Liver (tissue), 3 donors: ENCODE measurements at regions not wholly inside any gene's neighbourhood (a gene's known extent, or its start where the extent isn't known, plus 50 kb on each side); places are given as distances from the start of the nearest gene placed in this dataset.

ENCODE experiments used
- CTCF ChIP-seq: fragments of 150-350 bp; IDR thresholded peaks from 2 replicates; pipeline ENCODE4 v1.5.1; 2017; ENCODE audit warnings: improper control_type of control experiment, low read depth, low read length; ENCODE audit not compliant: missing input control
- GABPA ChIP-seq, 2 donors: IDR thresholded peaks in 1 of 2; conservative IDR thresholded peaks in 1 of 2; 2 replicates each; pipeline ENCODE4 v1.6.1; 2016; ENCODE audit warnings: antibody characterized with exemption in 2 of 2, mild to moderate bottlenecking in 1 of 2, moderate library complexity in 1 of 2
- HNF4G ChIP-seq: IDR thresholded peaks from 2 replicates; pipeline ENCODE4 v1.6.1; 2016; ENCODE audit warnings: antibody characterized with exemption
- JUND ChIP-seq, 2 donors: IDR thresholded peaks; 2 replicates each; pipeline ENCODE4 v1.6.1; 2016; ENCODE audit warnings: antibody characterized with exemption in 2 of 2
- NR2F2 ChIP-seq: IDR thresholded peaks from 2 replicates; pipeline ENCODE4 v1.6.1; 2016; ENCODE audit warnings: antibody characterized with exemption
- REST ChIP-seq: IDR thresholded peaks from 2 replicates; pipeline ENCODE4 v1.6.1; 2016; ENCODE audit warnings: antibody characterized with exemption, mild to moderate bottlenecking
- TAF1 ChIP-seq: conservative IDR thresholded peaks from 2 replicates; pipeline ENCODE4 v1.6.1; 2016; ENCODE audit warnings: antibody characterized with exemption, mild to moderate bottlenecking
- TF ChIP-seq, protein P1 (sequence below): IDR thresholded peaks from 2 replicates; pipeline ENCODE4 v1.6.1; 2016; ENCODE audit warnings: antibody characterized with exemption
- donor health status: healthy.
- donor health status: healthy.

DNA sequence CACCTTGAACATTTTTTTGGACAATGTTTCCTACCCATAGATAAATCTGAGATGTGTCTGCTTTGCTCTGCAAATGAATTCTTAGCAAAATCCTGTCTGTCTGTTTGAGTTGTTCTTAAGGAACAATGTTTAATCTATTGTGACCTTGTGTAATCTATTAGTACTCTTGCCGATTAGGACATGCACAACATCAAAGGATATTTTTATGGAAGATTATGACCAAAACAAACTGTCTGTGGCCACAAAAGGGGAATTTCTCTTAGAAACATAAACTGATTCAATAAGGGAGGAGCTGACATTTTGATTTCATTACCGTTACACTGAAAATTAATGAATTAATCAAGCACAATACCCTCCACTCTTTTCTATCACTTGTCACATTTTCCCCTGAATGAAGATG, 323.0 kb upstream of the PRR16 start:
- TF ChIP-seq CTCF = no peak
- no peak for TF ChIP-seq TAF1
- TF ChIP-seq NR2F2 = no peak
- TF ChIP-seq REST = no peak
- no peak for TF ChIP-seq HNF4G
- TF ChIP-seq JUND (IDR thresholded peaks at IDR 0.05) = no peak
- no peak for TF ChIP-seq GABPA (IDR thresholded peaks at IDR 0.05 in 1 of 2, conservative IDR thresholded peaks at IDR 0.05 in 1 of 2)
- TF ChIP-seq, protein P1, sequence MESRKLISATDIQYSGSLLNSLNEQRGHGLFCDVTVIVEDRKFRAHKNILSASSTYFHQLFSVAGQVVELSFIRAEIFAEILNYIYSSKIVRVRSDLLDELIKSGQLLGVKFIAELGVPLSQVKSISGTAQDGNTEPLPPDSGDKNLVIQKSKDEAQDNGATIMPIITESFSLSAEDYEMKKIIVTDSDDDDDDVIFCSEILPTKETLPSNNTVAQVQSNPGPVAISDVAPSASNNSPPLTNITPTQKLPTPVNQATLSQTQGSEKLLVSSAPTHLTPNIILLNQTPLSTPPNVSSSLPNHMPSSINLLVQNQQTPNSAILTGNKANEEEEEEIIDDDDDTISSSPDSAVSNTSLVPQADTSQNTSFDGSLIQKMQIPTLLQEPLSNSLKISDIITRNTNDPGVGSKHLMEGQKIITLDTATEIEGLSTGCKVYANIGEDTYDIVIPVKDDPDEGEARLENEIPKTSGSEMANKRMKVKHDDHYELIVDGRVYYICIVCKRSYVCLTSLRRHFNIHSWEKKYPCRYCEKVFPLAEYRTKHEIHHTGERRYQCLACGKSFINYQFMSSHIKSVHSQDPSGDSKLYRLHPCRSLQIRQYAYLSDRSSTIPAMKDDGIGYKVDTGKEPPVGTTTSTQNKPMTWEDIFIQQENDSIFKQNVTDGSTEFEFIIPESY = no peak
